HCT116 (cell line): ENCODE measurements at regions not wholly inside any gene's neighbourhood (a gene's known extent, or its start where the extent isn't known, plus 50 kb on each side); places are given as distances from the start of the nearest gene placed in this dataset.

Experiments
- CTCF ChIP-seq, 3 experiments: fragments of 200-600 bp in 1 of 3; sonication (generic) in 1 of 3; IDR thresholded peaks in 2 of 3; conservative IDR thresholded peaks in 1 of 3; 2 replicates each; pipeline ENCODE4 v1.5.1; 2012 to 2017; ENCODE audit warnings: low read depth in 2 of 3, low read length in 2 of 3, antibody characterized with exemption in 1 of 3, borderline replicate concordance in 1 of 3, control low read depth in 1 of 3, mild to moderate bottlenecking in 1 of 3, mixed read lengths in 1 of 3, mixed run types in 1 of 3, moderate library complexity in 1 of 3; ENCODE audit not compliant: insufficient read depth in 1 of 3
- JUND ChIP-seq: IDR thresholded peaks from 2 replicates; pipeline ENCODE4 v1.6.1; 2012
- POLR2A ChIP-seq: IDR thresholded peaks from 2 replicates; pipeline ENCODE4 v1.7.0; 2011; ENCODE audit warnings: borderline replicate concordance; ENCODE audit not compliant: insufficient read depth, insufficient read length; ENCODE audit errors: extremely low read depth
- RAD21 ChIP-seq: IDR thresholded peaks from 2 replicates; pipeline ENCODE4 v1.6.1; 2012; ENCODE audit warnings: low read depth, mild to moderate bottlenecking
- REST ChIP-seq: IDR thresholded peaks from 2 replicates; pipeline ENCODE4 v1.6.1; 2012; ENCODE audit warnings: low read depth
- ZBTB33 ChIP-seq: IDR thresholded peaks from 2 replicates; pipeline ENCODE4 v1.6.1; 2011; ENCODE audit warnings: mild to moderate bottlenecking, low read length, moderate library complexity; ENCODE audit not compliant: insufficient replicate concordance; ENCODE audit errors: extremely low read depth
- ZFX ChIP-seq: fragments of 450-650 bp; IDR thresholded peaks from 2 replicates; pipeline ENCODE4 v1.6.1; 2017

- no peak for TF ChIP-seq JUND
- TF ChIP-seq ZBTB33 = no peak
- TF ChIP-seq RAD21 = no peak
- TF ChIP-seq POLR2A = no peak
- no peak for TF ChIP-seq ZFX
- TF ChIP-seq CTCF (IDR thresholded peaks at IDR 0.05 in 2 of 3, conservative IDR thresholded peaks at IDR 0.05 in 1 of 3; ENCODE audit: borderline replicate concordance in 1 of 3, insufficient read depth in 1 of 3, low read depth in 2 of 3, low read length in 2 of 3) = no peak
- no peak for TF ChIP-seq REST
Measured at GRCh38 chr9:24258626-24259025, 287.1 kb downstream of the IZUMO3 start.
